ENCODE measurements at regions not wholly inside any gene's neighbourhood (a gene's known extent, or its start where the extent isn't known, plus 50 kb on each side); places are given as distances from the start of the nearest gene placed in this dataset.

DNA sequence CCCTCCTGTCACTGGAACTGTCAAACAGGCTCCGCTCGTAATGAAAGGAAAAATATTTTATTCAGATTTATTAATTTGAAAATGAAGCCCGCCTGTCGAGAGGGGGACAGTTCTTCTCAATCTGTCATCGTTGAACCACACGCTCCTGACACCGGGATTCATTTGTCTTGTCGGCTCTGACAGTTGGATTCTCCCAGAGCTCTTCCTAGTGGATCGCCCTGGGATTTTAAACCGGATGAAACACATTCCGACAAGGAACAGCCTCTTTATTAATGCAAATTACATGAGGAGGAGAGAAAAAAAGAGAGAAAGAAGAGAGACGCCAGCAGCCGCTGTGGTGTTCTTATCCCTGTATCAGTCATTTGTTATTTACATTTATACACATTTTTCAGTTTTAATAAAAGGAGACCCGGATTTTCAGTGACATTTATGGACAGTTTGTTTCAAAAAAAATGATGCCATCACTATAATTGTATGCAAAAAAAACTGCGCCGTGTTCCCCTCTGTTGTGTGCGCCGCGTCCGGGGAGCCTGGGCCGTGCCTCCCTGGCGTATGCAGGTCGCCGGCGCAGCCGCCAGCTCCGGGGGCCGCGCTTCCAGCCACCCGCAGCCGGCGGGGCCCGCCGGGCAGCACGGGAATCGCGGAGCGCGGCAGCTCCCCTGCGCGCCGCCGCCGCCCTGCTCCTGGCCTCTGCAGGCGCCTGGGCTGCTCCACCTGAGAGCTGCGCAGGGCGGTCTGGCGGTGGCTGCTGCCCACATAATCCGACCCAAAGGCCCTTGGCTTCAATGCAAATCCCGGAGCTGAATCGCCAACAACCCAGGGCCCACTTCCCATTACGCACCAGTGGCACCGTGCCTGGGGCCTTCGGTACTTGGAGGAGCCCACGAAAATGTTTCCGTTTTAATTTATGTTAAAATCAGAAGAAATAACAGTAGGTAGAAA is 237.9 kb upstream of the PBX1 start:
- Histone ChIP-seq H3K9ac (ENCODE audit: insufficient read depth in 1 of 2, low read depth in 2 of 2, low read length in 2 of 2) (no peak overlapping the region), H3K4me2 (ENCODE audit: insufficient read depth, low read length) (no peak overlapping the region), H3K9me1 (ENCODE audit: control insufficient read depth, insufficient read depth, low read length) (no peaks in the 10 kb centered on the region), H4K20me1 (replicated peaks; ENCODE audit: control insufficient read depth, insufficient read depth, low read length) (no peaks in the 10 kb centered on the region), H3K27ac (ENCODE audit: extremely low read depth, low read depth, low read length) (no peak overlapping the region), H3K36me3 (ENCODE audit: control insufficient read depth, insufficient read depth, low read length) (no peaks in the 10 kb centered on the region), H3K4me1 (replicated peaks in 1 of 2; ENCODE audit: control insufficient read depth in 2 of 2, insufficient read depth in 2 of 2, low read length in 2 of 2) (no peaks in the 10 kb centered on the region), H2AFZ (ENCODE audit: low read depth, low read length) (no peak overlapping the region), H3K4me3 (no peak overlapping the region), H3K27me3 (ENCODE audit: control insufficient read depth in 2 of 2, insufficient read depth in 2 of 2, low read length in 2 of 2) (no peaks in the 10 kb centered on the region), H3K9me3 (replicated peaks; ENCODE audit: control insufficient read depth, insufficient read depth, low read depth, low read length) (no peaks in the 10 kb centered on the region), H3K79me2 (ENCODE audit: control insufficient read depth, insufficient read depth, low read length) (no peaks in the 10 kb centered on the region)
- no peak for FAIRE-seq
- intact Hi-C loops (cut with micrococcal nuclease): no loop called here
- ChIA-PET CTCF (ENCODE audit: low intra/inter-chr PET ratio) (no interaction called here), POLR2A (no interaction called here)
- WGBS (ENCODE audit: insufficient coverage, low coverage, missing lambda C conversion rate): 2% methylated on average over 56 of the region's 56 CpGs
- no peak for ATAC-seq
- DNase-seq (ENCODE audit: extremely low read depth in 1 of 4, low spot score in 3 of 4): no peak
- in situ Hi-C loops (cut with MboI): no loop called here
- no TSS peak for BruUV-seq (replicated peaks)
- TF ChIP-seq, protein P1, sequence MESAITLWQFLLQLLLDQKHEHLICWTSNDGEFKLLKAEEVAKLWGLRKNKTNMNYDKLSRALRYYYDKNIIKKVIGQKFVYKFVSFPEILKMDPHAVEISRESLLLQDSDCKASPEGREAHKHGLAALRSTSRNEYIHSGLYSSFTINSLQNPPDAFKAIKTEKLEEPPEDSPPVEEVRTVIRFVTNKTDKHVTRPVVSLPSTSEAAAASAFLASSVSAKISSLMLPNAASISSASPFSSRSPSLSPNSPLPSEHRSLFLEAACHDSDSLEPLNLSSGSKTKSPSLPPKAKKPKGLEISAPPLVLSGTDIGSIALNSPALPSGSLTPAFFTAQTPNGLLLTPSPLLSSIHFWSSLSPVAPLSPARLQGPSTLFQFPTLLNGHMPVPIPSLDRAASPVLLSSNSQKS (CRISPR knock-in tag; IDR thresholded peaks at IDR 0.05): no peak
- TF ChIP-seq ADNP (tag; IDR thresholded peaks at IDR 0.05) (no peak), HDAC8 (tag; IDR thresholded peaks at IDR 0.05) (no peak), ZNF263 (CRISPR knock-in tag; IDR thresholded peaks at IDR 0.05; ENCODE audit: borderline replicate concordance) (no peak), PYGO2 (tag; IDR thresholded peaks at IDR 0.05) (no peak), ZNF644 (tag; IDR thresholded peaks at IDR 0.05; ENCODE audit: low read depth) (no peak), POLR2AphosphoS2 (IDR thresholded peaks at IDR 0.05; ENCODE audit: low read length) (no peak), MXI1 (IDR thresholded peaks at IDR 0.05; ENCODE audit: low read depth, low read length) (no peak), ZNF232 (CRISPR knock-in tag; IDR thresholded peaks at IDR 0.05) (no peak), KDM1A (IDR thresholded peaks at IDR 0.05) (no peak), PCBP1 (IDR thresholded peaks at IDR 0.05; ENCODE audit: low read depth, low read length, poor library complexity, severe bottlenecking) (no peak), MCM2 (IDR thresholded peaks at IDR 0.05; ENCODE audit: low read depth) (no peak), CC2D1A (IDR thresholded peaks at IDR 0.05) (no peak), ZZZ3 (IDR thresholded peaks at IDR 0.05) (no peak), MCM7 (IDR thresholded peaks at IDR 0.05) (no peak)
- TF ChIP-seq, protein P2, sequence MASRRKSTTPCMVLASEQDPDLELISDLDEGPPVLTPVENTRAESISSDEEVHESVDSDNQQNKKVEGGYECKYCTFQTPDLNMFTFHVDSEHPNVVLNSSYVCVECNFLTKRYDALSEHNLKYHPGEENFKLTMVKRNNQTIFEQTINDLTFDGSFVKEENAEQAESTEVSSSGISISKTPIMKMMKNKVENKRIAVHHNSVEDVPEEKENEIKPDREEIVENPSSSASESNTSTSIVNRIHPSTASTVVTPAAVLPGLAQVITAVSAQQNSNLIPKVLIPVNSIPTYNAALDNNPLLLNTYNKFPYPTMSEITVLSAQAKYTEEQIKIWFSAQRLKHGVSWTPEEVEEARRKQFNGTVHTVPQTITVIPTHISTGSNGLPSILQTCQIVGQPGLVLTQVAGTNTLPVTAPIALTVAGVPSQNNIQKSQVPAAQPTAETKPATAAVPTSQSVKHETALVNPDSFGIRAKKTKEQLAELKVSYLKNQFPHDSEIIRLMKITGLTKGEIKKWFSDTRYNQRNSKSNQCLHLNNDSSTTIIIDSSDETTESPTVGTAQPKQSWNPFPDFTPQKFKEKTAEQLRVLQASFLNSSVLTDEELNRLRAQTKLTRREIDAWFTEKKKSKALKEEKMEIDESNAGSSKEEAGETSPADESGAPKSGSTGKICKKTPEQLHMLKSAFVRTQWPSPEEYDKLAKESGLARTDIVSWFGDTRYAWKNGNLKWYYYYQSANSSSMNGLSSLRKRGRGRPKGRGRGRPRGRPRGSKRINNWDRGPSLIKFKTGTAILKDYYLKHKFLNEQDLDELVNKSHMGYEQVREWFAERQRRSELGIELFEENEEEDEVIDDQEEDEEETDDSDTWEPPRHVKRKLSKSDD (conservative IDR thresholded peaks at IDR 0.05; ENCODE audit: low read length): no peak
- TF ChIP-seq, protein P3, sequence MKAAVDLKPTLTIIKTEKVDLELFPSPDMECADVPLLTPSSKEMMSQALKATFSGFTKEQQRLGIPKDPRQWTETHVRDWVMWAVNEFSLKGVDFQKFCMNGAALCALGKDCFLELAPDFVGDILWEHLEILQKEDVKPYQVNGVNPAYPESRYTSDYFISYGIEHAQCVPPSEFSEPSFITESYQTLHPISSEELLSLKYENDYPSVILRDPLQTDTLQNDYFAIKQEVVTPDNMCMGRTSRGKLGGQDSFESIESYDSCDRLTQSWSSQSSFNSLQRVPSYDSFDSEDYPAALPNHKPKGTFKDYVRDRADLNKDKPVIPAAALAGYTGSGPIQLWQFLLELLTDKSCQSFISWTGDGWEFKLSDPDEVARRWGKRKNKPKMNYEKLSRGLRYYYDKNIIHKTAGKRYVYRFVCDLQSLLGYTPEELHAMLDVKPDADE (conservative IDR thresholded peaks at IDR 0.05; ENCODE audit: control insufficient read depth, low read depth, low read length): no peak
- TF ChIP-seq, protein P4, sequence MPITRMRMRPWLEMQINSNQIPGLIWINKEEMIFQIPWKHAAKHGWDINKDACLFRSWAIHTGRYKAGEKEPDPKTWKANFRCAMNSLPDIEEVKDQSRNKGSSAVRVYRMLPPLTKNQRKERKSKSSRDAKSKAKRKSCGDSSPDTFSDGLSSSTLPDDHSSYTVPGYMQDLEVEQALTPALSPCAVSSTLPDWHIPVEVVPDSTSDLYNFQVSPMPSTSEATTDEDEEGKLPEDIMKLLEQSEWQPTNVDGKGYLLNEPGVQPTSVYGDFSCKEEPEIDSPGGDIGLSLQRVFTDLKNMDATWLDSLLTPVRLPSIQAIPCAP (CRISPR knock-in tag; IDR thresholded peaks at IDR 0.05; ENCODE audit: borderline replicate concordance): no peak

Measured in K562 (cell line).